GOT3 (cell line): ENCODE measurements at regions not wholly inside any gene's neighbourhood (a gene's known extent, or its start where the extent isn't known, plus 50 kb on each side); places are given as distances from the start of the nearest gene placed in this dataset.
"Not testable (repeated sequence)": the region's sequence is repeated elsewhere in the genome, so short reads cannot be mapped to it uniquely, and the experiment has no call there.

Experiments
- DNase-seq: peaks from one replicate; lab custom pipeline; 2025; ENCODE audit warnings: mixed read lengths; lab: John Stamatoyannopoulos, UW

DNA sequence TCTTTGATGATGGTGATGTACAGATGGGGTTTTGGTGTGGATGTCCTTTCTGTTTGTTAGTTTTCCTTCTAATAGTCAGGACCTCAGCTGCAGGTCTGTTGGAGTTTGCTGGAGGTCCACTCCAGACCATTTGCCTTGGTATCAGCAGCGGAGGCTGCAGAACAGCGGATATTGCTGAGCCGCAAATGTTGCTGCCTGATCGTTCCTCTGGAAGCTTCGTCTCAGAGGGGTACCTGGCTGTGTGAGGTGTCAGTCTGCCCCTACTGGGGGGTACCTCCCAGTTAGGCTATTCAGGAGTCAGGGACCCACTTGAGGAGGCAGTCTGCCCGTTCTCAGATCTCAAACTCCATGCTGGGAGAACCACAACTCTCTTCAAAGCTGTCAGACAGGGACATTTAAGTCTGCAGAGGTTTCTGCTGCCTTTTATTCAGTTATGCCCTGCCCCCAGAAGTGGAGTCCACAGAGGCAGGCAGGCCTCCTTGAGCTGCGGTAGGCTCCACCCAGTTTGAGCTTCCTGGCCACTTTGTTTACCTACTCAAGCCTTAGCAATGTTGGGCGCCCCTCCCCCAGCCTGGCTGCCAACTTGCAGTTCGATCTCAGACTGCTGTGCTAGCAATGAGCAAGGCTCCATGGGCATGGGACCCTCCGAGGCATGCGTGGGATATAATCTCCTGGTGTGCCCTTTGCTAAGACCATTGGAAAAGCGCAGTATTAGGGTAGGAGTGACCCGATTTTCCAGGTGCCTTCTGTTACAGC lies 264.5 kb downstream of the MATN1 start:
- DNase-seq, result not testable (repeated sequence)

DNA sequence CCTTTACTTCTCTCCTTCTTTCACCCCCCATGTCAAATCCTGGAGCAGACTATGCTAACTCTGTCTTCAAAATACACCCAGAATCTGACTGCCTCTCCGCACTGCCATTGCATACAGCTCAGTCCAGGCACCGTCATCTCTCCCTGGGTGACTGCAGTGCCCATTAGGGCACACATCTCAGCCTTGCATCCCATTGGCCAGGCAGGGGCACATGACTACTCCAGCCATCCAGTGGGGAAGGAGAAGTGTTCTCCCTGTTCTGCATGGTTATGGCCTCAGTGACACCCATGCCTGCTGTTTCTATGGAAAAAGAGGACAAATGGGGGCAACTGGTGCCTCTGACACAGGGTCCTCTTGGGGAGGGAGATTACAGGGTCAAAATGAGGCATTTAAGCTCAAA lies 270.5 kb downstream of the MATN1 start:
- DNase-seq, result no peak

DNA sequence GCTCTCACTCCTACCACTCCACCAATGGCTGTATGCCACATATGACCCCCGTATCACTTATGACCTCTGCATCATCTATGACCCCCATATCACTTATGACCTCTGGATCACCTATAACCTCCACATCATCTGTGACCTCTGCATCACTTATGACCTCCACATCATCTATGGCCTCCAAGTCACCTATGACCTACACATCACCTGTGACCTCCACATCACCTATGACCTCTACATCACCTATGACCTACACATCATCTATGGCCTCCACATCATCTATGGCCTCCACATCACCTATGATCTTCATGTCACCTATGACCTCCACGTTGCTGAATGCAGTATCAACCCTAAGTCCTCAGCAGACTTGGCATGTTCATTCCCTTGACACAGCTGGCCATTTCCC lies 271.2 kb downstream of the MATN1 start:
- no peak for DNase-seq

- DNase-seq, result no peak
These were observed 271.8 kb downstream of the MATN1 start for GRCh38 chr1:30451532-30452125.

GRCh38 chr1:30450818-30451233 lies 272.6 kb downstream of the MATN1 start:
- DNase-seq, result no peak

GRCh38 chr1:30450148-30450817 lies 273.1 kb downstream of the MATN1 start:
- DNase-seq, result no peak

DNA sequence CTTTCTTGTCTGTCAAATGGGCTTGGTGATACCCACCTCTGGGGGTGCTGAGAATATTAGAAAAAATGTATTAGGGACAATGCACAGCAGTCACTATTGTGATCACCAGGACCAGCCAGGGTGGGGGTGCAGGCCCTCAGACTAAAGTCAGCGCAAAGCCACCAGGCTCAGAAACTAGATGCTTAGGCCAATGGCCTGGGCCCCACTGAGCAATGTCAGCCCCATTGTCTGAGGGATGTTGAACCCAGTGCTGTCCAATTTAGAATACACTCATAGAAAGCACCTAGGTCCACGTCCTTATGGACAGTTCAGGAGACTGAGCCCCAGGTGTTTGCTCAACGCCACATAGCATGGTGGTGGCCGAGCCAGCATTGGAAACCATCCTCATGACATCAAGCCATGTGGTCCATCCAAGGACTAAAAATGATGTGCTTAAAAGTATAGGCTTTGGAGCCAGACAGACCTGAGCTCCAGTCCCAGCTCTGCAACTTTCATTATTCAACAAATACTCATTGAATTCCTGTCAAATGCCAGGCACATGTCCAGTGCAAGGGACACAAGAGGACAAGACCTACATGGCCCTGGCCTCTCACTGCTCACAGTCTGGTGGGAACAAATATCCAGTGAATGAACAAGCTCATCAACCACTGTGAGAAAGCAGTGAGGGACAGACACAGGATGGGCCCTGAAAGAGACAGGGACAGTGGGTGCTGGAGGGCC lies 273.8 kb downstream of the MATN1 start:
- DNase-seq, result no peak

DNA sequence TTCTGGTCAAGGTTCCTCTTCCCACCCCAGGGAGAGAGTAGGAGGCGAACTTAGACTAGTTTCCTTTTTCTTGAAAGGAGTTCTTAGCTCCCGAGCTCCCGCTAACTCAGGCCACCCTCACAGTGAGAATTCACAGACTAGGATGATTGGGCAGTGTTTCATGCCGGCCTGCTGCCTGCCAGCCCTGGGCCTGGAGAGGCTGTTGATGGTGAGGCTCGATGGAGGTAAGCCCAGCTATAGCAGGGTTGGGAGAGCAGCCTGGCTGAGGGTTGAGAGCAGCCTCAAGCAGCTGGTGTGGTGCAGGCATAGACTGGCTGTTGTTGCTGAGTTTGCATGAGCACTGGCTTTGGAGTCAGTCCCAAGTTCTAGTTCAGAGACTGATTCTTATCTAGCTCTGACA lies 274.4 kb downstream of the MATN1 start:
- DNase-seq, result no peak

DNA sequence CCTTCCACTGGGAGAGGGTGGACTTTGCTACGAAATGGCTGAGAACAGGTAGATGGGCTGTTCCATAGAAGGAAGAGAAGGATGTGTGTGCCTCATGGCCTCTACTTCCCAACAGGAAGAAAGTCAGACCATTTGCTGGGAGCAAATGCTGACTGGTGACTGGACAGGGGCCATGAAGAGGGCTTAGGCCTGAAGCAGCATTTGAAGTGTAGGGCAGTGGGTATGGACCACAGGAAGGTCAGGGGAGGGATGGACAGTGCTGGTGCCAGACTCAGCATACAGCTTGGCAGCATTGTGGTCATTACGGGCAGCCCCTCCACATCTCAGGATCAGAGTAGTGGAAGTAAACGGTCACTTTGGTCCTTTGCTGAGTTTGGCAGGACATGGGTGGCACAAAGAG lies 275.7 kb downstream of the MATN1 start:
- no peak for DNase-seq

DNA sequence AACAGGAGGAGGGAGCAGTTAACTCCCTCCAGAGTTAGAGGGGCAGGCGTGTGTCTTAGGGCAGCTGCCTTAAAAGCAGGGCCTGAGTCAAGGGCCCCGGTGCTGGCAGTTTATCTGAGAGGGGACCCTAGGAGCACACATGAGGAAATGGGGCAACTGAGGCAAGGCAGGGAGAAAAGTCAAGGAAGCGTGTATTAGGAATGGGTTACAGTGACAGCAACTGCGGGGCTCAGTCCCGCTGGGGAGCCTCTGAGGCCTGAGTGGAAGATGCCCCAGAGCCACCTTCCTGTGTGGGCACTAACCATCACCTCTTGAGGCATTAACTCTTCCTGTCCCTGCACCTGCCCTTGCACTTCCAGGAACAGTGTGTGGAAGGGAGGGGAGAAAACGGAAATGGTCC lies 276.3 kb downstream of the MATN1 start:
- no peak for DNase-seq

GRCh38 chr1:30446508-30446907 lies 276.9 kb downstream of the MATN1 start:
- no peak for DNase-seq

DNA sequence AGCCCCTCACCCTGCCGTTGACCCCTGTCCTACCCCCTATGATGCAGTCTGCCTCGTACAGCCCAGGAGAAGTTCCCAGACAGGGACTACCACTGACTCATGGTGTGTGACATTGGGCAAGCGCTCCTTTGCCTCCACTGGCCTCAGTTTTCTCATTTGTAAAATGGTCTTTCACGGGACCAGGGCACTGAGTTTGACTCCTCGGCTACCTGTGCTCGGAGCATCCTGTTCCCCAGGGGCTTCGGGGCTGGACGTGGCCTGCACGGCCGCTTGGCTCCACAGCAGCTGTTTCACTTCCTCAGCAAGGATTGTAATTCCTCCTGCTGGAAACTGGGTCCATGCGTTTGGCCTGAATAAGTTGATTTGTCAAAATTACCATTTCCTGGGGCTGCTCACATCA lies 277.3 kb downstream of the MATN1 start:
- no peak for DNase-seq

- no peak for DNase-seq
These were observed 277.9 kb downstream of the MATN1 start for GRCh38 chr1:30445449-30445848.

GRCh38 chr1:30444850-30445249 lies 278.5 kb downstream of the MATN1 start:
- no peak for DNase-seq

GRCh38 chr1:30444401-30444800 lies 279.0 kb downstream of the MATN1 start:
- DNase-seq, result no peak

- not testable (repeated sequence) for DNase-seq
These were observed 285.1 kb downstream of the MATN1 start for GRCh38 chr1:30438274-30438673.

GRCh38 chr1:30437059-30437576 lies 286.3 kb downstream of the MATN1 start:
- DNase-seq, result no peak

- no peak for DNase-seq
These were observed 295.8 kb downstream of the MATN1 start for GRCh38 chr1:30427545-30427944.

- DNase-seq, result no peak
These were observed 298.3 kb downstream of the MATN1 start for GRCh38 chr1:30425046-30425445.

DNA sequence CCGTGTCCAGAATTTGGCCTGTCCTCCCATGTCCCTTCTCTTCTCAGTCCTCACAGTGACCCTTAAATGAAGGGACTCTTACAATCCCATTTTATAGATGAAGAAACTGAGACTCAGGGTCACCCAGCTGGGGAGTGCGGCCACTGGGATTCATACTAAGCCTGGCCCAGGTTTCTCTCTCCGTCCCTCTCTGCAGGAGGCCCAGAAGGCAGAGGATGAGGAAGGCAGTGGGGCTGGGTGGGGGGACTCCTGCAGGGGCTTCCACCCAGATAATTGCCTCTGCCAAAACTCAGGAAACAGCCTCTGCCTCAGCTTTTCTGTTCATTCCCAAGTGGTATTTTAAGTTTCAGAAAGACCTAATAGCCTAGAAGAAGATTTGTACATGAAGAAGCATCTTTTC lies 299.8 kb downstream of the MATN1 start:
- no peak for DNase-seq

- no peak for DNase-seq
These were observed 301.1 kb downstream of the MATN1 start for GRCh38 chr1:30422251-30422650.

DNA sequence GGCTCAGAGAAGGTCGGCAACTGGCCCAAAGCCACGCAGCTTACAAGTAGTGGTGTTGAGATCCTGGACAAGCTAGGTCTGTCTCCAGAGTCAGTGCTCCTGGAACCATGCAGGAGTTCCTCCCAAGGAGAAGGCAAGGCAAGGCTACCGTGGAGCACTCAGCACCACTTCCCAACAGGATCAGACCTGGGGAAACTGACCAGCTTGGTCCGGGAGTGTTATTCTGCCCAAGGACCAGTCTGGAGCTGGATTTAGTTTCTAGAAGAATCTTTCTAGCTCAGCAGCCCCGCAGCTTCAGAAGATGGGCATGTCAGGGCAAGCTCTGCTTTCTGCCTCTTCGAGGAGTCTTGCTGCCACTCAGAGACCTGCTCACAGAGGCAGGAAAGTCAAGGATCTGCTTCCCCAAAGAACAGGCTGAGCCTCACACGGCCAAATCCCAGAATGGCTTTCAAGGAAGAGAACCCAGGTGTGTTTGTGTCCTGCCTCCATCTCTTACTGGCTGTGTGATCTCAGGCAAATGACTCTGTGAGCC lies 302.8 kb downstream of the MATN1 start:
- no peak for DNase-seq
